Erythroblast (primary cell): ENCODE measurements at regions not wholly inside any gene's neighbourhood (a gene's known extent, or its start where the extent isn't known, plus 50 kb on each side); places are given as distances from the start of the nearest gene placed in this dataset.

ENCODE experiments used
- GATA1 ChIP-seq: IDR thresholded peaks from 2 replicates; pipeline ENCODE4 v1.6.1; 2011; ENCODE audit warnings: low read depth, mild to moderate bottlenecking, control low read depth, low read length, moderate library complexity
- POLR2A ChIP-seq: IDR thresholded peaks from 2 replicates; pipeline ENCODE4 v1.6.1; 2011; ENCODE audit warnings: mild to moderate bottlenecking, low read length

DNA sequence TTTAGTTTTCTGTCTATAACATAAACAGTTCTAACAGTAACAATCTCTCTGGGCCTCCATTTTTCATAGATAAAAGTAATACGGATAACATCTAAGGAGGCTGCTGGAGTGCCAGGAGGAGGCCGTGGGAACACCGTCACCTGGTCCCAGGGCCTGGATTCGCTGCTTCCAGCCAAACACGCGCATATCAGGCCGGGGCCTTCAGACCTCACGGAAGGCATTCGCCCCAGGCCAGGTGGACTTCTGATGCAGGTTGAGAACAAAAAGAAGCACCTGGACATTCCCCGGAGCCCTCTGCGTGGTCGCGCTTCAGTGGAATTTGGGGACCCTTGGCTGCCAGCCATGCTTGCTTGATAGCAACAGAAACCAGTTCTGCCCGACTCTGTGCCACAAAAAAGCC lies 113.1 kb upstream of the GUCA2B start:
- no peak for TF ChIP-seq POLR2A
- no peak for TF ChIP-seq GATA1
